ENCODE measurements at regions not wholly inside any gene's neighbourhood (a gene's known extent, or its start where the extent isn't known, plus 50 kb on each side); places are given as distances from the start of the nearest gene placed in this dataset.

GRCh38 chr3:116969646-116970045 lies 260.1 kb downstream of the TUSC7 start:
- Histone ChIP-seq H3K79me2 (ENCODE audit: insufficient read depth, low read length) (no peaks in the 10 kb centered on the region), H3K4me3 (ENCODE audit: low read depth in 1 of 2, low read length in 2 of 2) (no peak overlapping the region), H3K9me3 (ENCODE audit: insufficient read depth, low read length, severe bottlenecking) (no peaks in the 10 kb centered on the region), H3K9ac (ENCODE audit: low read depth, low read length) (no peak overlapping the region), H3K27ac (ENCODE audit: low read length) (no peak overlapping the region), H3K4me2 (ENCODE audit: insufficient read depth, low read length) (no peak overlapping the region), H3K36me3 (ENCODE audit: insufficient read depth, low read length) (no peaks in the 10 kb centered on the region), H4K20me1 (ENCODE audit: insufficient read depth, low read length) (no peaks in the 10 kb centered on the region), H3K27me3 (ENCODE audit: insufficient read depth, low read length, poor library complexity) (no peaks in the 10 kb centered on the region), H3K4me1 (ENCODE audit: insufficient read depth, low read length) (no peaks in the 10 kb centered on the region), H2AFZ (ENCODE audit: low read depth, low read length) (no peak overlapping the region)
- TF ChIP-seq CTCF (IDR thresholded peaks at IDR 0.05; ENCODE audit: borderline replicate concordance, extremely low read depth, low read length, poor library complexity, severe bottlenecking) (no peak), EZH2 (IDR thresholded peaks at IDR 0.05; ENCODE audit: borderline replicate concordance, low read depth, low read length, severe bottlenecking) (no peak)
- ATAC-seq (ENCODE audit: insufficient read depth, low read depth) (no peak), DNase-seq (no peak)

- H3K36me3 ChIP-seq (ENCODE audit: insufficient read depth, low read length): no peaks in the 10 kb centered on the region
- H2AFZ ChIP-seq (ENCODE audit: low read depth, low read length): no peak overlapping the region
- no peaks in the 10 kb centered on the region for H3K4me1 ChIP-seq (ENCODE audit: insufficient read depth, low read length)
- no peaks in the 10 kb centered on the region for H3K9me3 ChIP-seq (ENCODE audit: insufficient read depth, low read length, severe bottlenecking)
- no peak for ATAC-seq (ENCODE audit: insufficient read depth, low read depth)
- no peak for DNase-seq
- H3K9ac ChIP-seq (ENCODE audit: low read depth, low read length): no peak overlapping the region
- no peaks in the 10 kb centered on the region for H4K20me1 ChIP-seq (ENCODE audit: insufficient read depth, low read length)
- H3K4me2 ChIP-seq (ENCODE audit: insufficient read depth, low read length): no peak overlapping the region
- H3K27ac ChIP-seq (ENCODE audit: low read length): no peak overlapping the region
- TF ChIP-seq CTCF (IDR thresholded peaks at IDR 0.05; ENCODE audit: borderline replicate concordance, extremely low read depth, low read length, poor library complexity, severe bottlenecking) (no peak), EZH2 (IDR thresholded peaks at IDR 0.05; ENCODE audit: borderline replicate concordance, low read depth, low read length, severe bottlenecking) (no peak)
- H3K27me3 ChIP-seq (ENCODE audit: insufficient read depth, low read length, poor library complexity): no peaks in the 10 kb centered on the region
- H3K4me3 ChIP-seq (ENCODE audit: low read depth in 1 of 2, low read length in 2 of 2): no peak overlapping the region
- no peaks in the 10 kb centered on the region for H3K79me2 ChIP-seq (ENCODE audit: insufficient read depth, low read length)
Observed at GRCh38 chr3:116971531-116971930, 262.0 kb downstream of the TUSC7 start.

GRCh38 chr3:116974702-116975101 lies 265.1 kb downstream of the TUSC7 start:
- Histone ChIP-seq H3K4me1 (ENCODE audit: insufficient read depth, low read length) (no peaks in the 10 kb centered on the region), H2AFZ (ENCODE audit: low read depth, low read length) (no peak overlapping the region), H3K9me3 (ENCODE audit: insufficient read depth, low read length, severe bottlenecking) (no peaks in the 10 kb centered on the region), H4K20me1 (ENCODE audit: insufficient read depth, low read length) (no peaks in the 10 kb centered on the region), H3K9ac (ENCODE audit: low read depth, low read length) (no peak overlapping the region), H3K27ac (ENCODE audit: low read length) (no peak overlapping the region), H3K27me3 (ENCODE audit: insufficient read depth, low read length, poor library complexity) (no peaks in the 10 kb centered on the region), H3K79me2 (ENCODE audit: insufficient read depth, low read length) (no peaks in the 10 kb centered on the region), H3K4me2 (ENCODE audit: insufficient read depth, low read length) (no peak overlapping the region), H3K36me3 (ENCODE audit: insufficient read depth, low read length) (no peaks in the 10 kb centered on the region), H3K4me3 (ENCODE audit: low read depth in 1 of 2, low read length in 2 of 2) (no peak overlapping the region)
- TF ChIP-seq CTCF (IDR thresholded peaks at IDR 0.05; ENCODE audit: borderline replicate concordance, extremely low read depth, low read length, poor library complexity, severe bottlenecking) (no peak), EZH2 (IDR thresholded peaks at IDR 0.05; ENCODE audit: borderline replicate concordance, low read depth, low read length, severe bottlenecking) (no peak)
- ATAC-seq (ENCODE audit: insufficient read depth, low read depth) (no peak), DNase-seq (no peak)

- Histone ChIP-seq H3K4me3 (ENCODE audit: low read depth in 1 of 2, low read length in 2 of 2) (no peak overlapping the region), H3K4me1 (ENCODE audit: insufficient read depth, low read length) (no peaks in the 10 kb centered on the region), H3K27ac (ENCODE audit: low read length) (no peak overlapping the region), H2AFZ (ENCODE audit: low read depth, low read length) (no peak overlapping the region), H3K9ac (ENCODE audit: low read depth, low read length) (no peak overlapping the region), H4K20me1 (ENCODE audit: insufficient read depth, low read length) (no peaks in the 10 kb centered on the region), H3K36me3 (ENCODE audit: insufficient read depth, low read length) (no peaks in the 10 kb centered on the region), H3K4me2 (ENCODE audit: insufficient read depth, low read length) (no peak overlapping the region), H3K27me3 (ENCODE audit: insufficient read depth, low read length, poor library complexity) (no peaks in the 10 kb centered on the region), H3K9me3 (ENCODE audit: insufficient read depth, low read length, severe bottlenecking) (no peaks in the 10 kb centered on the region), H3K79me2 (ENCODE audit: insufficient read depth, low read length) (no peaks in the 10 kb centered on the region)
- no peak for TF ChIP-seq CTCF (IDR thresholded peaks at IDR 0.05; ENCODE audit: borderline replicate concordance, extremely low read depth, low read length, poor library complexity, severe bottlenecking)
- no peak for TF ChIP-seq EZH2 (IDR thresholded peaks at IDR 0.05; ENCODE audit: borderline replicate concordance, low read depth, low read length, severe bottlenecking)
- DNase-seq (no peak), ATAC-seq (ENCODE audit: insufficient read depth, low read depth) (no peak)
Observed at GRCh38 chr3:116977441-116977840, 267.9 kb downstream of the TUSC7 start.
